ENCODE measurements at regions not wholly inside any gene's neighbourhood (a gene's known extent, or its start where the extent isn't known, plus 50 kb on each side); places are given as distances from the start of the nearest gene placed in this dataset.
"Not testable (repeated sequence)": the region's sequence is repeated elsewhere in the genome, so short reads cannot be mapped to it uniquely, and the experiment has no call there.

GRCh38 chr3:19022546-19022945 lies 125.8 kb upstream of the KCNH8 start:
- DNase-seq (ENCODE audit: low spot score in 2 of 2): no peak
- Histone ChIP-seq H3K9me3 (no peaks in the 10 kb centered on the region), H3K4me1 (no peaks in the 10 kb centered on the region), H3K27me3 (ENCODE audit: low read depth) (no peaks in the 10 kb centered on the region), H3K36me3 (replicated peaks) (no peaks in the 10 kb centered on the region), H3K4me3 (no peak overlapping the region)
- in situ Hi-C loops (cut with MboI; ENCODE audit: low sequenced_read_pairs): no loop called here

DNA sequence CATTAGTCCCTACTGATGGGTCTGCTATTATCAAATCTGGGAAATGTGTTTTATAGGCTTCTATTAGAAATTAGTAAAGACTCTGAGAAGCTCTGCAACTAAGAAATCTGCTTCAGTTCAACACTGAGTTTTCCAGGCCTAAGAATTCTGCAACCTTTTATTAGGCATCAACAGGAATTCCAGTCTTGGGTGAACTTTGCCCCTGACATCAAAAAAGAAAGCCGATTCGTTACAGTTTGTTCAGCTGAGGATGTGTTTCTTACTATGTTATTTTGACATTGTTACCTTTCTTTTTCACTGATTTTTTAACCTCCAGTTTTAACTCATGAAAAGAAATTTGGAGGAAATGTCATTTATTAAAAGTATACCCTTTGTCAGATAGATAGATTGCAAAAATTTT lies 131.5 kb upstream of the KCNH8 start:
- H3K27me3 ChIP-seq (ENCODE audit: low read depth): peaks cover 1% of the 10 kb centered on the region; the same call in 1 of the 2 replicates
- H3K4me3 ChIP-seq: no peak overlapping the region
- in situ Hi-C loops (cut with MboI; ENCODE audit: low sequenced_read_pairs): no loop called here
- H3K36me3 ChIP-seq (replicated peaks): no peaks in the 10 kb centered on the region
- no peaks in the 10 kb centered on the region for H3K4me1 ChIP-seq
- no peaks in the 10 kb centered on the region for H3K9me3 ChIP-seq
- DNase-seq (ENCODE audit: low spot score in 2 of 2): no peak

- H3K9me3 ChIP-seq: no peaks in the 10 kb centered on the region
- H3K36me3 ChIP-seq (replicated peaks): no peaks in the 10 kb centered on the region
- H3K27me3 ChIP-seq (ENCODE audit: low read depth): peaks cover 4% of the 10 kb centered on the region; the same call in 1 of the 2 replicates
- in situ Hi-C loops (cut with MboI; ENCODE audit: low sequenced_read_pairs): no loop called here
- H3K4me1 ChIP-seq: no peaks in the 10 kb centered on the region
- no peak overlapping the region for H3K4me3 ChIP-seq
- DNase-seq (ENCODE audit: low spot score in 2 of 2): no peak
Observed at GRCh38 chr3:19013879-19014278, 134.4 kb upstream of the KCNH8 start.

GRCh38 chr3:19012846-19013245 lies 135.5 kb upstream of the KCNH8 start:
- peak in 1 of 2 experiments; percentile 60 for DNase-seq (ENCODE audit: low spot score in 2 of 2)
- H3K4me1 ChIP-seq: no peaks in the 10 kb centered on the region
- no peaks in the 10 kb centered on the region for H3K36me3 ChIP-seq (replicated peaks)
- H3K4me3 ChIP-seq: no peak overlapping the region
- in situ Hi-C loops (cut with MboI; ENCODE audit: low sequenced_read_pairs): no loop called here
- H3K9me3 ChIP-seq: no peaks in the 10 kb centered on the region
- peaks cover 4% of the 10 kb centered on the region; the same call in 1 of the 2 replicates for H3K27me3 ChIP-seq (ENCODE audit: low read depth)

DNA sequence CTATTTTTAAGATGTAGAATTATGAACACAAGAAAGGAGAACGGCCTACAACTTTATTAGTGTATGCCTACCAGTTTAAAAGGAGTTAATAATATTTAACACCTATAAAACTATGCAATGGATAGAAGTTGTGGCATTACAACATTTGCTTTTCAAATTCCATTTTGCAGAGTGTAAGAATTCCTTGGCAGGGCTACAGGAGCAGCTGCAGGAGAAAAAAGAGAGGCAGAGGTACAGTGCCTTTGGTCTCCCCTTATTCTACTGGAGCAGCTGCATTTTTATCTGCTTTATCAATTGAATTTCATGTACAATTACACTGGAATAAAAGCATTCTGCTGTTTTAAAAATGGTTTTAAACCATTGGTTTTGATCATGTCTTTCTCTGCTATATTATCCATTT lies 145.7 kb upstream of the KCNH8 start:
- H3K27me3 ChIP-seq (ENCODE audit: low read depth): no peaks in the 10 kb centered on the region
- H3K4me1 ChIP-seq: no peaks in the 10 kb centered on the region
- H3K36me3 ChIP-seq (replicated peaks): no peaks in the 10 kb centered on the region
- in situ Hi-C loops (cut with MboI; ENCODE audit: low sequenced_read_pairs): no loop called here
- DNase-seq (ENCODE audit: low spot score in 2 of 2): no peak
- no peak overlapping the region for H3K4me3 ChIP-seq
- H3K9me3 ChIP-seq: no peaks in the 10 kb centered on the region

DNA sequence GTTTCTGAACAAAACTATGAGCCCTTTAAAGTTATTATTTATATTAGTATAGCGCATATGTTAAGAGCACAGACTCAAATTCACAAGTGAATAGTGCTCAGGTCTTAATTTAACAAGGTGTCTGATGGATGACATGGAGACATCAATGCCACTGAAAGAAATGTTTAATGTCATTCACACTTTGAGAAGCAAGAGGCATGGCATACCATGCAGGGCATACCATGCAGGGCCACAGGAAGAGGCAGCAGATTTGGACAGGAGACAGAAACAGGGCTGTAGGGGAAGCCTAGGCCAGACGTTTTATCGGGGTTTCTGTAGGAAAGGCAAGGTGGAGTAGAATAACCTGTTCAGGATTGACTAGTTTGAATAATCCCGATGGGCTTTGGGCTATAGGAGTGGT lies 150.2 kb upstream of the KCNH8 start:
- DNase-seq (ENCODE audit: low spot score in 2 of 2): no peak
- no peaks in the 10 kb centered on the region for H3K27me3 ChIP-seq (ENCODE audit: low read depth)
- H3K4me3 ChIP-seq: no peak overlapping the region
- peaks cover 2% of the 10 kb centered on the region for H3K4me1 ChIP-seq
- in situ Hi-C loops (cut with MboI; ENCODE audit: low sequenced_read_pairs): no loop called here
- no peaks in the 10 kb centered on the region for H3K36me3 ChIP-seq (replicated peaks)
- no peaks in the 10 kb centered on the region for H3K9me3 ChIP-seq

GRCh38 chr3:18992709-18993108 lies 155.6 kb upstream of the KCNH8 start:
- Histone ChIP-seq H3K36me3 (replicated peaks) (no peaks in the 10 kb centered on the region), H3K9me3 (no peaks in the 10 kb centered on the region), H3K27me3 (ENCODE audit: low read depth) (no peaks in the 10 kb centered on the region), H3K4me3 (no peak overlapping the region), H3K4me1 (peaks cover 6% of the 10 kb centered on the region)
- in situ Hi-C loops (cut with MboI; ENCODE audit: low sequenced_read_pairs): no loop called here
- peak; percentile 11 to 23 for DNase-seq (ENCODE audit: low spot score in 2 of 2)

DNA sequence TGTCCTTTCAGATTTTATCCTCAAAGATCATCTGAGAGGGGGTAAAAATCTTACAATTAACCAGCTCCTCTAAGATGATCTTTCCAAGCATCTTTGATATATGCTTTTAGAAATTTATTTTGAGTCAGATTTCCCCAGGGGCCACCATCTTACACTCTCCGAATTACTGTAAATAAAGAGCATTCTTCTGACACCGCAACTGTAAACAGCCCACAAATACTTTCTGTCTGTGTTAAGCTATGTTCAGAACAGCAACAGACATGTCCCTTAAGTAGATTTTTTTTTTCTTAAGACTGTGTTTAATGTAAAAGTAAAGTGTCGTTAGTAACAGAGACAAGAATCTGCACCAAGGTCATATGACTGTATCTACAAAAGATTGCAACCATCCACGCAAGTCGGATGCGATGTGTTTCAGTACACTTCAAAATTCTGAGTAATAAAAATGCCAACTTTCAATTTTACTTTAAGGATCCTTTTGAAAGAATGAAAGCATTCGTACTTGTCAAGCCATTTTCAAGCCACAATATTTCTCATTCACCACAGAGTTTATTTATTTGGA lies 159.0 kb upstream of the KCNH8 start:
- no peak for DNase-seq (ENCODE audit: low spot score in 2 of 2)
- Histone ChIP-seq H3K4me1 (peaks cover 17% of the 10 kb centered on the region), H3K36me3 (replicated peaks) (no peaks in the 10 kb centered on the region), H3K9me3 (no peaks in the 10 kb centered on the region), H3K27me3 (ENCODE audit: low read depth) (no peaks in the 10 kb centered on the region), H3K4me3 (no peak overlapping the region)
- in situ Hi-C loops (cut with MboI; ENCODE audit: low sequenced_read_pairs): no loop called here

DNA sequence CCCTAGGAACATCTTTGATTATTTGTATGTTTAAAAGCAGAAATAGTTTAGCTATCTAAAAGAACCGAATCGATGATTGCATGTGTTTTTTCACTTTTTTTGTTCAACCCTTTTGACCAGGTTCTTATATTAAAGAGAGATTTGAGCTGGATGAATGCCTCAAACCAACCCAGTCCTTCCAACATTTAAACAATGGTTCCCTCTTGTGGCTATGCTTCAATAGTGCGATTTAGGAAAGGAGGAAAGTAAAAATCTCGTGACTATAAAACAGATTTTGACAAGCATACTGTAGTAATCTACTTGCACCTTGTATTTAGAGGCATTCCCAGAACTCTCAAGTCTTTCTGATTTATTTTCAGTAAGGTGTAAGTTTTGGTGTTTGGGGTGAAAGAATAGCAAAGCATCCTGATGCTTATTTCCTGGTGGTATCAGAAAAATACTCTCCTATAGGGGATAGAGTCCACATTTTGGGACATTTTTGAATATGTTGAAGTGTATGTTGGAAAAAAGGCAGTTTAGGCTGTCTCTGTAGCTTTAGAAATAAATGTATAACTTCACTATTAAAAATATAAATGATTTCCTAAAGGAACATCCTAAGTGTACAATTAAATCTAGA lies 159.6 kb upstream of the KCNH8 start:
- Histone ChIP-seq H3K4me3 (no peak overlapping the region), H3K4me1 (peaks cover 17% of the 10 kb centered on the region), H3K36me3 (replicated peaks) (no peaks in the 10 kb centered on the region), H3K9me3 (no peaks in the 10 kb centered on the region), H3K27me3 (ENCODE audit: low read depth) (no peaks in the 10 kb centered on the region)
- DNase-seq (ENCODE audit: low spot score in 2 of 2): peak; percentile 11 to 75
- in situ Hi-C loops (cut with MboI; ENCODE audit: low sequenced_read_pairs): no loop called here

DNA sequence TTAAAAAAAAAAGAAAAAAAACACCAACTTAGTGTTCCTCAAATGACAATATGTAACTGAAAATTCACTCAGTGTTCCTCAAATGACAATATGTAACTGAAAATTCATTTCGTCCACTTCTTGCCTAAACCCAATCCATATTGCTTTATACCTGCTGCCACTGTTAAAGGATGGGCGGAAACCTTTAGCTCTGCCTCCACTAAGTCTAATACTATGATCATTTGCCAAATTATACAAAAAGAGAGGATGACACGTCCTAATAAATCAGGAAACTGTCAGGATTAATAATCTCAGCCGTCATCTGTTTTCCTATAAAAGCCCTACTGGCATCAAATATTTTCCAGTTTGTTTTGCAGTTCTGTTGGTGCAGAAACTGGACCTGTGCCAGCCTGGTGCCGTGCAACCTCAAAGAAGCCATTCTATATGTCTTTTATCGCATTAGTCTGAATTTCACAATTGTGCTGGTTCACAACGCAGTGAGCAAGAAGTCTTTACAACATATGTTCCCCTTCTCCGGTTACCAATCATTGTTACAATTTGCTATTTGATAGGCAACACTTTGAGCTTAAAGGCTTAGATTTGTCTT lies 160.4 kb upstream of the KCNH8 start:
- H3K9me3 ChIP-seq: no peaks in the 10 kb centered on the region
- DNase-seq (ENCODE audit: low spot score in 2 of 2): peak in 1 of 2 experiments; percentile 16
- in situ Hi-C loops (cut with MboI; ENCODE audit: low sequenced_read_pairs): no loop called here
- no peaks in the 10 kb centered on the region for H3K27me3 ChIP-seq (ENCODE audit: low read depth)
- H3K4me3 ChIP-seq: no peak overlapping the region
- peaks cover 13% of the 10 kb centered on the region for H3K4me1 ChIP-seq
- no peaks in the 10 kb centered on the region for H3K36me3 ChIP-seq (replicated peaks)

- no peaks in the 10 kb centered on the region for H3K36me3 ChIP-seq (replicated peaks)
- DNase-seq (ENCODE audit: low spot score in 2 of 2): no peak
- no peaks in the 10 kb centered on the region for H3K9me3 ChIP-seq
- no peaks in the 10 kb centered on the region for H3K27me3 ChIP-seq (ENCODE audit: low read depth)
- H3K4me3 ChIP-seq: no peak overlapping the region
- in situ Hi-C loops (cut with MboI; ENCODE audit: low sequenced_read_pairs): no loop called here
- H3K4me1 ChIP-seq: peaks cover 11% of the 10 kb centered on the region
Observed at GRCh38 chr3:18987070-18987469, 161.2 kb upstream of the KCNH8 start.

GRCh38 chr3:18982920-18983319 lies 165.4 kb upstream of the KCNH8 start:
- Histone ChIP-seq H3K27me3 (ENCODE audit: low read depth) (no peaks in the 10 kb centered on the region), H3K4me3 (no peak overlapping the region), H3K9me3 (no peaks in the 10 kb centered on the region), H3K4me1 (peaks cover 11% of the 10 kb centered on the region), H3K36me3 (replicated peaks) (no peaks in the 10 kb centered on the region)
- DNase-seq (ENCODE audit: low spot score in 2 of 2): no peak
- in situ Hi-C loops (cut with MboI; ENCODE audit: low sequenced_read_pairs): no loop called here

DNA sequence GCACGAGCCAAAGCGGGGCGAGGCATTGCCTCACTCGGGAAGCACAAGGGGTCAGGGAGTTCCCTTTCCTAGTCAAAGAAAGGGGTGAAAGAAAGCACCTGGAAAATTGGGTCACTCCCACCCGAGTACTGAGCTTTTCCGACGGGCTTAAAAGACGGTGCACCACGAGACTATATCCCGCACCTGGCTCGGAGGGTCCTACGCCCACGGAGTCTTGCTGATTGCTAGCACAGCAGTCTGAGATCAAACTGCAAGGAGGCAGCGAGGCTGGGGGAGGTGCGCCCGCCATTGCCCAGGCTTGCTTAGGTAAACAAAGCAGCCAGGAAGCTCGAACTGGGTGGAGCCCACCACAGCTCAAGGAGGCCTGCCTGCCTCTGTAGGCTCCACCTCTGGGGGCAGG lies 172.2 kb upstream of the KCNH8 start:
- DNase-seq (ENCODE audit: low spot score in 2 of 2); H3K27me3 ChIP-seq (ENCODE audit: low read depth); in situ Hi-C loops (cut with MboI; ENCODE audit: low sequenced_read_pairs); H3K36me3 ChIP-seq (replicated peaks); H3K9me3 ChIP-seq; H3K4me3 ChIP-seq; H3K4me1 ChIP-seq: not testable (repeated sequence)

DNA sequence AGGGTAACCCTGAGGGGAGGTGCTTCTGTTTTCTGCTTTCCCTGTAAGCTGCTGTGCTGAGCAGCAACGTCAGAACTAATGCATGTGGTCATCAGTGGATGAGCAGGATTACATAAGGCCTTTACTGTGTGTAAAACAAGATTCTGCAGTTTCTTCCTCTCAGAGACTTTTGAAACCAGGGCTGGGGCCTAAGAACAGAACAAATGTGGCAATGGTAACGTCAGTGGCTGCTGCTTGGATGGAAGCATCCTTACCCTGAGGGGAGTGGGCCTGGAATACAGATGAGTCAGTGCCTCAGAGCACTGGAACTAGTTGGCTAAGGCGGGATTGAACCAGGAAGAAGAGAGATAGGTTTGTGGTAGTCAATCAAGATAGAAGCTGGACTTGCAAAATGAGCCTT lies 180.2 kb upstream of the KCNH8 start:
- in situ Hi-C loops (cut with MboI; ENCODE audit: low sequenced_read_pairs): no loop called here
- Histone ChIP-seq H3K4me3 (no peak overlapping the region), H3K9me3 (no peaks in the 10 kb centered on the region), H3K27me3 (ENCODE audit: low read depth) (no peaks in the 10 kb centered on the region), H3K4me1 (no peaks in the 10 kb centered on the region), H3K36me3 (replicated peaks) (no peaks in the 10 kb centered on the region)
- DNase-seq (ENCODE audit: low spot score in 2 of 2): no peak

Data from HAP-1 (cell line).